SJCRH30 (cell line): ENCODE measurements at regions not wholly inside any gene's neighbourhood (a gene's known extent, or its start where the extent isn't known, plus 50 kb on each side); places are given as distances from the start of the nearest gene placed in this dataset.

ENCODE experiments used
- DNase-seq, 2 experiments: peaks; one replicate each; pipeline ENCODE4 v3.0.0-alpha.2; 2015 to 2020
- H3K27ac ChIP-seq: fragments of 250-450 bp; sonication (Bioruptor Pico); 2 replicates; pipeline ENCODE4 v1.5.1; 2020; ENCODE audit warnings: mild to moderate bottlenecking, moderate library complexity
- H3K27me3 ChIP-seq: fragments of 250-450 bp; sonication (Bioruptor Pico); 2 replicates; pipeline ENCODE4 v1.5.1; 2020; ENCODE audit warnings: mild to moderate bottlenecking, moderate library complexity
- H3K36me3 ChIP-seq: fragments of 250-450 bp; sonication (Bioruptor Pico); 2 replicates; pipeline ENCODE4 v1.5.1; 2020; ENCODE audit warnings: mild to moderate bottlenecking, moderate library complexity
- H3K4me1 ChIP-seq: fragments of 250-450 bp; sonication (Bioruptor Pico); 2 replicates; pipeline ENCODE4 v1.5.1; 2020; ENCODE audit warnings: mild to moderate bottlenecking, moderate library complexity
- H3K4me3 ChIP-seq: fragments of 250-450 bp; sonication (Bioruptor Pico); 2 replicates; pipeline ENCODE4 v1.5.1; 2020; ENCODE audit warnings: mild to moderate bottlenecking, moderate library complexity
- H3K9me3 ChIP-seq: fragments of 250-450 bp; sonication (Bioruptor Pico); replicated peaks from 2 replicates; pipeline ENCODE4 v1.5.1; 2020; ENCODE audit warnings: mild to moderate bottlenecking, moderate library complexity

DNA sequence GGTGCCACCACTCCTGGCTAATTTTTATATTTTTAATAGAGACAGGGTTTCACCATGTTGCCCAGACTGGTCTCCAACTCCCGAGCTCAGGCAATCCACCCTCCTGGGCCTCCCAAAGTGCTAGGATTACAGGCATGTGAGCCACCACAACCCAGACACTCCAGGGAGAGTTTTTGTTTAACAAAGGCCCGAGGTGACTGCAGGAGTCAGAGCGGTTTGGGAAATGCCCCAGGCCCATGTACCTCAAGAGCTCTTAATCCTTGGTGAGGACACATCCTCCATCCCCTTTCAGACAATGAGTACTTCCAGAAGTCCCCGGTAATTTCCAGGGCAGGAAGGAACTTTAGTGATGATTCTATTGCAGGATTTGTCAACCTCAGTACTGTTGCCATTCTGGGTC lies 176.0 kb downstream of the ESRRB start:
- no peak for DNase-seq
- H3K4me1 ChIP-seq: no peaks in the 10 kb centered on the region
- H3K27me3 ChIP-seq: 0 out of 2 replicates have a peak, but pooled peaks cover 4% of the 10 kb centered on the region
- no peak overlapping the region for H3K27ac ChIP-seq
- H3K9me3 ChIP-seq: no peaks in the 10 kb centered on the region
- H3K4me3 ChIP-seq: no peak overlapping the region
- H3K36me3 ChIP-seq: no peaks in the 10 kb centered on the region

DNA sequence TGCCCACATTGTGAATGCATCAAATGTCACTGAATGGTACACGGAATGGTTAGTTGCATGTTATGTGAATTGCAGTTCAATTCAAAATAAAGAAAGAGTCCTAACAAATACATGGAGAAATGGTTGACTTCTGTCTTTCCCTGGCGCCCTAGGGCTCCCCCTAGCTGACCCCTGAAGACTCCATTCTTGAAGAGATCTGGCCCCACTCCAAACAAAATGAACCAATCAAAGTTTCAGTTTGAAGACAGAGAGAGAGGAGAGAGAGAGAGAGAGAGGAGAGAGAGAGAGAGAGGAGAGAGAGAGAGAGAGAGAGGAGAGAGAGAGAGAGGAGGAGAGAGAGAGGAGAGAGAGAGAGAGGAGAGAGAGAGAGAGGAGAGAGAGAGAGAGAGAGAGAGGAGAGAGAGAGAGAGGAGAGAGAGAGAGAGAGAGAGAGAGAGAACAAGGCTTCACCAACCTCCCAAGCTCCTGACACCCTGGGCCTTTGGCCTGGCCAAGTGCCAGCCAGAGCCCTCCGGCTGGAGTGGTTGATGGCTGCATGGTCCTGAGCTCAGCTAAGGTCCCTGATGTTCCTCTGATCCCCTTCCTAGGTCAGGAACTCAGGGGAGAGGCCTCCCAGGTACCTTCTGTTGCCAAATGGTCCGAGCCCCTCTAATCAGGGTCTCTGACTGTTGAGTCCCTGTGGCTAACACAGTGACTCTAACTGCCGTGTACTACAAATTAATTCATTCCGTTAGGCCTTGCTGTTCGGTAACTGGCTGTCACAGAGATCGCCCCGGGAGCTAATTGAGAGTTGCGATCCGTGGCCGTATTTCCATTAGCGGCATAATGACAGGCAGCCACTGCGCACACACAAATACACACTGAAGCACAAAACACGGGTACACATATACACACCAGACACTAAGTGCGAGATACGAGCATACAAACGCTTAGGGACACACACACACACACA lies 188.8 kb downstream of the ESRRB start:
- Histone ChIP-seq H3K36me3 (no peaks in the 10 kb centered on the region), H3K4me3 (no peak overlapping the region), H3K27ac (no peak overlapping the region), H3K27me3 (no peaks in the 10 kb centered on the region), H3K4me1 (no peaks in the 10 kb centered on the region), H3K9me3 (no peaks in the 10 kb centered on the region)
- no peak for DNase-seq

DNA sequence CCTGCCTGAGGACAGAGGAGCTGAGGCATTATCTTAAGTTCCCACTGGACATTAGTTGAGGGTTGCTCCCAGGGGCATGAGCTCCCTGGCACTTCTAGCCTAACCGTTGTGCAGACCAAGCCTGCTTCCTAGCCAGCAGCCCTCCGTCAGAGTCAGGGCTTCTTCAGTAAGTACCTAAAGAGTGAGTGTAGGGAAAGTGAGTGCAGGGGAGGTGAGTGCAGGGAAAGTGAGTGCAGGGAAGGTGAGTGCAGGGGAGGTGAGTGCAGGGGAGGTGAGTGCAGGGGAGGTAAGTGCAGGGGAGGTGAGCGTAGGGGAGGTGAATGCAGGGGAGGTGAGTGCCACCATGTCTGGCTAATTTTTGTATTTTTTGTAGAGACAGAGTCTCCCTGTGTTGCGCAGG lies 190.5 kb downstream of the ESRRB start:
- no peaks in the 10 kb centered on the region for H3K4me1 ChIP-seq
- DNase-seq: no peak
- H3K9me3 ChIP-seq: no peaks in the 10 kb centered on the region
- H3K27ac ChIP-seq: no peak overlapping the region
- H3K27me3 ChIP-seq: no peaks in the 10 kb centered on the region
- no peaks in the 10 kb centered on the region for H3K36me3 ChIP-seq
- no peak overlapping the region for H3K4me3 ChIP-seq

DNA sequence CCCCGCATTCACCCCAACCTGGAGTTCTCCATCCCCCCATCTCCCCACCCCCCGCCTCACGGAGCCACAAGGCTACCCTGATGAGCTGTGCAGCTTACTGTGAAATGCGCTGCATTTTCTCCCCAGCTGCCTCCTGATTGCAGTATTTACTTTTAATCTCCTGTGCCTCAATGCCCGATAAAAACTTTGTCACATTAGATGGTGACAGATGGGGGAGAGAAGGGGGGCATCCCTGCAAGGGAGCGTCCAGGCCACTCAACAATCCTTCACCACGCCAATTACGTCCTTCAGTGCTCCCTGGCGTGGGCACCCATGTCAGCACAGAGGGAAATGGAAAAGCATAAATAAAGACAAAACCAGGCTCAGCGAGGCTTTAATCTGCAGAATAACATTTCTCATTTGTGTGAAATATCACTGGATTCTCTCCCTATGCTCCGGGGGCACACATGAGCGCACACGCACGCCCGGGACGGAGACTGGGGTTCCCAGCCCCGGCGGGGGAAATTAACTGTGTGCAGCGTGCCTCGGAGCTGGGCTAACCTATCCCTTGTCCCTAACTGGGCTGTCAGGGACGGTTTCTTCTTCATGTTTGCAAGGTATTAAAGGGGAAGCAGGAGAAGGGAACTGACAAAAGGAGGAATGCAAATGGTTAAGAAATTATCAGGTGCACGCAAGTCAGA lies 186.7 kb upstream of the VASH1 start:
- H3K4me1 ChIP-seq: no peaks in the 10 kb centered on the region
- H3K27ac ChIP-seq: no peak overlapping the region
- no peak for DNase-seq
- H3K27me3 ChIP-seq: no peaks in the 10 kb centered on the region
- H3K36me3 ChIP-seq: no peaks in the 10 kb centered on the region
- H3K4me3 ChIP-seq: no peak overlapping the region
- no peaks in the 10 kb centered on the region for H3K9me3 ChIP-seq

DNA sequence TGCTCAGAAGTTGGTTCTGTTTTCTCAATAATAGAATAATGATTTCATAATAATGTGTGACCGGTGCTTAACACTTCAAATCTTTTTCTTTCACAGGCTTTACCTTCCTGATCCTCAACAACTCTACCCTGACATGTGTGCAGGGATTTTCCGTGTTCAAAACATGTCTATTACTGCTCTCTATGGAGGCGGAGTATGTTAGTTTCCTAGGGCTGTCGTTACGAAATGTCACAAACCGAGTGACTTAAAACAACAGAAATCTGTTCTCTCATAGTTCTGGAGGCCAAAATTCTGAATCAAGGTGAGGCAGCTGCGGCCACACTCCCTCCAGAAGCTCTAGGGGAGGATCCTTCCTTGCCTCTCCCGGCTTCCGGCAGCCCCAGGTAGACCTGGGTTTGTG lies 186.2 kb upstream of the VASH1 start:
- H3K27me3 ChIP-seq: no peaks in the 10 kb centered on the region
- no peak overlapping the region for H3K4me3 ChIP-seq
- H3K4me1 ChIP-seq: no peaks in the 10 kb centered on the region
- no peak overlapping the region for H3K27ac ChIP-seq
- H3K36me3 ChIP-seq: no peaks in the 10 kb centered on the region
- DNase-seq: no peak
- H3K9me3 ChIP-seq: no peaks in the 10 kb centered on the region

DNA sequence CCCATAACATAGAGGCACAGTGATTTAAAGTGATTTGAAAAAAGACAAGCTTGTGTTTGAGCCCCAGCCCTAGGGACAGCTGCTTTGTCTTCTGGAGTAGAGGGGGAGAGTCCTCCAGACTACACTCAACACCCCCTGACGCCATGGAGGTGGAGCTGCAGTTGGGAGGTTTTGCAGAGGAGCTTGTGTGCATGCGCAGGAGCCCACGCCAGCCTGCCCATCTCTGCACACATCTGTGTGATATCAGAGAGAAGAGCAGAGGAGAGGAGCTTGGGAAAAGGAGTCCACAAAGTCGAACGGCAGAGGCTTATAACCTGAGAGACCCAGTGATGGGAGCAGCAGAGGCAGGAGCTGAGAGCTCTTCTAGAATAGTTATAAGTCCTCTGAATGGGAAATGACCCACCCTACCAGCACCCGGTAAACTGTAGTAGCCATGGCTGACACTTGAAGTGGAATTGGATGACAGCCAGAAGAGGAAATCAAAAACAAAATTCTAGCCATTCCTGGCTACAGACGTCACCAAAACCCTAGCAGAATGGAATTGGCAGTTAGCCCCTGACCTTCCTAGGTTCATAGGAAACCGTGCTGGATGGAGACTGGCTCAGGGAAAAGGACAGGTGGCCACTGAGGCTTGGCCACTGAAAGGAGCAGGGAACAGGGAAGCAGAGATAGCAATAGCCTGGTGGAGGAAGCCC lies 185.1 kb upstream of the VASH1 start:
- DNase-seq: peak in 1 of 2 experiments; percentile 11

DNA sequence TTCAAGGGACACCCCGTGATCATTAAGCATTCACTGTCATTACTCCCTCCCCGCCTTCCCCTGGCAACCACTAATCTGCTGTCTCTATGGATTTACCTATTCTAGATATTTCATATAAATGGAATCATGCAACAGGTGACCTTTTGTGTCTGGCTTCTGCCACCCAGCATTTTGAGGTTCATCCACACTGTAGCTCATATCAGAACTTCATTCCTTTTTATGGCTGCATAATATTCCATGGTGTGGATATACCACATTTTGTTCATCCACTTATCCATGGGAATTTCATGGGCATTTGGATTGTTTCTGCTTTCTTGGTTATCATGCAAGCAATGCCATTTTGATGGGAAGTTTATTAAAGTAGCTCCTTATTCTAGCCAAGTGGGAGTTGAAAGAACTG lies 184.2 kb upstream of the VASH1 start:
- H3K36me3 ChIP-seq: no peaks in the 10 kb centered on the region
- no peak overlapping the region for H3K4me3 ChIP-seq
- H3K27ac ChIP-seq: no peak overlapping the region
- no peaks in the 10 kb centered on the region for H3K9me3 ChIP-seq
- no peaks in the 10 kb centered on the region for H3K27me3 ChIP-seq
- no peak for DNase-seq
- no peaks in the 10 kb centered on the region for H3K4me1 ChIP-seq

More for the DNA sequence above, 185.1 kb upstream of the VASH1 start:
- Histone ChIP-seq H3K9me3 (no peaks in the 10 kb centered on the region), H3K36me3 (no peaks in the 10 kb centered on the region), H3K4me1 (no peaks in the 10 kb centered on the region), H3K27me3 (no peaks in the 10 kb centered on the region), H3K27ac (no peak overlapping the region), H3K4me3 (no peak overlapping the region)

DNA sequence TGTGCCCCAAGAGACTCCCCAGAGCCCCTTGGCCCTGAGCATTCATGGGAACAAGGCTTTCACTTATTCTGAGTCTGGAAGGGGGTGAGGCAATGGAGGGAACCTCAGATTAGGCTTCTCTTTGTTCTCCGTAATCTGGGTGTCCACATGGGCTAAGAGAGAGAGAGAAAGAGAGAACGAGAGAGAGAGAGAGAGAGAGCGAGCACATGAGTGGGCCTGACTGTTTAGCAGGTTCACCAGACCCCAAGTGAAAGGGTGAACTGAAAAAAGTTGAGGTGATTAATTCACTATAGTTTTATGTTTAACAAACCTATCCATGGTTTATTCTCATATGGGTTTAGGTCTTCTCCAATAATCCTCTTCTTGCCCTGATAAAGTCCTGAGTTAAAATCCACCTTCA lies 183.4 kb upstream of the VASH1 start:
- Histone ChIP-seq H3K9me3 (no peaks in the 10 kb centered on the region), H3K27me3 (no peaks in the 10 kb centered on the region), H3K36me3 (no peaks in the 10 kb centered on the region), H3K27ac (no peak overlapping the region), H3K4me3 (no peak overlapping the region), H3K4me1 (no peaks in the 10 kb centered on the region)
- no peak for DNase-seq

DNA sequence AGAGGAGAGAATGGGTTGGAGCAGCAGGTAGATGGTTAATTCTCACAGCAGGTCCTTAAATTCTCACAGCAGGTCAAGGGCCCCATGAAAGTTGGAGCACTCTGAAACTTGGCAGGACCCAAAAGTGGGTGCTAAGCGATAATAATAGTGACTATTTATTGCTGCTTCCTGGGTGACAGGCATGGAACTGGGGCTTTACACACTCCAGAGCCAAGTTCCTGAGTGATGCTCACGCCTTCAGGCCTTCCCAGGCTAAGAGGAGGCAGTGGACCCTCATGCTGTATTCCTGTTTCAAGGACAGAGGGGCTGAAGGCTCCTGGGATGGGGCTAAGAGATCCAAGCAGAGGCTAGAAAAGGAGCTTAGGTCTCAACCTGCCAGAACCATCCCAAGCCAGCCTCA lies 180.9 kb upstream of the VASH1 start:
- no peak for DNase-seq
- H3K27ac ChIP-seq: no peak overlapping the region
- H3K4me1 ChIP-seq: no peaks in the 10 kb centered on the region; the same call in 1 of the 2 replicates
- no peaks in the 10 kb centered on the region for H3K9me3 ChIP-seq
- no peak overlapping the region for H3K4me3 ChIP-seq
- H3K27me3 ChIP-seq: no peaks in the 10 kb centered on the region
- no peaks in the 10 kb centered on the region for H3K36me3 ChIP-seq

DNA sequence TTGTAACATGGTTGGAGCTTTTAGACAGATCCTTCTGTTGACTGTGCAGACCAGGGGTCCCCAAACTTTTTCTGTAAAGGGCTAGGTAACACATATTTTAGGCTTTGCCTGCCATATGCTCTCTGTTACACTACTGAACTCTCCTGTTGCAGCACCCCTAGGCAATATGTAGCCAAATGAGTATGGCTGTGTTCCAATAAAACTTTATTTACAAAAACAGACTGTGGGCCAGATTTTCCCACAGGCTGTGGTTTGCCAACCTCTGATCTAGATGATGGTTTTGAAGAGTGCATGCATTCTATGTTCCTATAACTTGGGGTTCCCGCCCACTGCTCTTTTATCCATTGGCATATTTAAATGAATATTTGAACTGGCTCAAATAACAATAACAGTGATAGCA lies 180.3 kb upstream of the VASH1 start:
- H3K9me3 ChIP-seq: no peaks in the 10 kb centered on the region
- H3K4me1 ChIP-seq: no peaks in the 10 kb centered on the region; the same call in 1 of the 2 replicates
- no peak overlapping the region for H3K27ac ChIP-seq
- no peak for DNase-seq
- H3K36me3 ChIP-seq: no peaks in the 10 kb centered on the region
- H3K27me3 ChIP-seq: no peaks in the 10 kb centered on the region
- H3K4me3 ChIP-seq: no peak overlapping the region

DNA sequence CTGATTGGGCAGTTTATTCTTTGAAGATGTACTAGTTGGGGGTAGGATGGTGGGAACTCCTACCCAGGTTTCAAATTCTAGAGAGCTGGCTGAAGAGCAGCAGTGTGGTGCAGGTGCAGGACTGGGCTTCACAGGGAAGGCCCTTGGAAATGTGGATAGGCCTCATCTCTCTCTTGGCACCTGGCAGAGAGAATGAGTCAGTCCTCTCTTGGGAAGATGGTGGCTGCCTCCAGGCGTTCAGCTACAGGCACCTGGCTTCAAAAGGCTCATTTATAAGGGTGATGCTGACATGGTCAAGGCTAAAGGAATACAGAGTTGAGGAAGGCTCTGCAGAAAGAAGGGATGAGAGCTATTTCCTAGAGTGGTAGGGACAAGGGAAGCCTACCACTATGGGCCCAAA lies 179.7 kb upstream of the VASH1 start:
- Histone ChIP-seq H3K27me3 (no peaks in the 10 kb centered on the region), H3K36me3 (no peaks in the 10 kb centered on the region), H3K4me3 (no peak overlapping the region), H3K4me1 (no peaks in the 10 kb centered on the region; the same call in 1 of the 2 replicates), H3K27ac (no peak overlapping the region), H3K9me3 (no peaks in the 10 kb centered on the region)
- no peak for DNase-seq

DNA sequence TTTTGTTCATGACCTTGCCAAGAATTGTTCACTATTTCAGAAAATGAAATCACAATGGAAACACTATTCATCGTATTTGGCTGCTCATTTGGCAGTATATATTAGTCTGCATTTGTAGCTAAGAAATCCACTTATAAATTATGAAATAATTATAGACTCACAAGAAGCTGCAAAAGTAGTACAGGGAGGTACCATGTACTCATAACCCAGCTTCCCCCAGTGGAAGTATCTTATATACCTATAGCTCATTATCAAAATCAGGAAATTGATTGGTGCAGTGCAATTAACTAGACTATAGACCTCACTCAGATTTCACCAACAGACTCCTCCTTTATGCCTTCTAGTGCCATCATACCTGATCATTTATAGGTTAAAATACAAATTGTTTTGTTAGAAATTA lies 178.8 kb upstream of the VASH1 start:
- Histone ChIP-seq H3K9me3 (no peaks in the 10 kb centered on the region), H3K4me3 (no peak overlapping the region), H3K4me1 (no peaks in the 10 kb centered on the region; the same call in 1 of the 2 replicates), H3K27me3 (no peaks in the 10 kb centered on the region), H3K27ac (no peak overlapping the region), H3K36me3 (no peaks in the 10 kb centered on the region)
- DNase-seq: no peak

DNA sequence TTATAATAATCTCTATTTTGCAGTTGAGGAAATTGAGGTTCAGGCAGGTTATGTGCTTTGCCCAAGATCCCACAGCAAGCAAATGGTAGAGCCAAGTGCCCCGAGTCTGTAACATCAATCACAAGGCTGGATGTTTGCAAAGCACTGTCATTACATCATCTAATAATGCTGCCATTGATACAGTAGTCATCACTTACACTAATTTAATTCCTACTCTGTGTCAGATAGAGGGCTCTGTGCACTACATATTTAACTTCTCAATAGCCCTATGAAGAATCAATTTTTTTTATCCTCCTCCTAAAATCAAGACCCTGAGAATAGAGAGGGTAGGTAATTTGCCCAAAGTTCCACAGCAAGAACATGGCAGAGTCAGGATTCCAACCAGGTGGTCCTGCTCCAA lies 178.1 kb upstream of the VASH1 start:
- no peaks in the 10 kb centered on the region for H3K36me3 ChIP-seq
- no peak overlapping the region for H3K4me3 ChIP-seq
- DNase-seq: no peak

DNA sequence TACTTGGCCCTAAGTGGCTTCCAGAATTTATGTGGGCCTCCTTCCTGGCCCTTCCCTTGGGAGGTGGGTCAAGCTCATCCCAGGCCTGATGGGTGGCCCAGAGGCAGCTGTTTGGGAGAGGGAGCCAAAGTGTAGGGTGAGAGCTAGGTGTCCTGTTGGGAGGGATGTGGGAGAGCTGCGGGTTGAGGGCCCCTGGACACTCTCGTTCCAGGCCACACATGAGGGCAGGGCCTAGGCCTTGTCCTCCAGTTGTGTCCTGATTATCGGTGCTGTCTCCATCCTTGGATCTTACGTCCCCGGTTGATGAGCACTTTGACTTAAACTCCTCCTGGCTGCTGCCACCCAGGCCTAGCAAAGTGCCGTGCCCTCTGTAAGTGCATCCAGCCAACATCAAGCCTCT lies 177.5 kb upstream of the VASH1 start:
- Histone ChIP-seq H3K4me1 (no peaks in the 10 kb centered on the region; the same call in 1 of the 2 replicates), H3K27me3 (no peaks in the 10 kb centered on the region), H3K27ac (no peak overlapping the region), H3K4me3 (no peak overlapping the region), H3K9me3 (no peaks in the 10 kb centered on the region), H3K36me3 (no peaks in the 10 kb centered on the region)
- no peak for DNase-seq

More for the DNA sequence above, 178.1 kb upstream of the VASH1 start:
- no peak overlapping the region for H3K27ac ChIP-seq
- H3K4me1 ChIP-seq: no peaks in the 10 kb centered on the region; the same call in 1 of the 2 replicates
- H3K27me3 ChIP-seq: no peaks in the 10 kb centered on the region
- H3K9me3 ChIP-seq: no peaks in the 10 kb centered on the region

DNA sequence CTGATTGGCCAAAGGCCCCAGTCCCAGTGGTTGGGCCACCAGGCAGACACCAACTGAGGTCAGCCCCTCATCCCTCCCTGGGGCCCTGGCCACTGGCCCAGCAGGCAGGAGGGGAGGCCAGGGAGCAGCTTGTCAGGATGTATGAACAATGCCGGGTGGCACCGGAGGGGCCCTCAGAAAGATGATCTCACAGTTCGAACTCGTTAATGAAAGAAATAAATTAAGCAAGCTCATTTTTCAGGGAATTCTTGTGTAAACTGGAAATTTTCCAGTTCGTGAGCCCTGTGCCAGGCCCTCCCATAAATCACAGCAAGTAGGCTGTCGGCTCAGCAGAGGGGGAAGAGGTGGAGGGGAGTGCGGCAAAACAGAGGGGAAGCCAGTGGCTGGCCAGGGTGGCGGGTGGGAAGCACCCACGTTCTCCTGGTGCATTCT lies 177.0 kb upstream of the VASH1 start:
- Histone ChIP-seq H3K36me3 (no peaks in the 10 kb centered on the region), H3K4me1 (no peaks in the 10 kb centered on the region; the same call in 1 of the 2 replicates)
- DNase-seq: peak; percentile 38 to 42

More for the DNA sequence above, 177.0 kb upstream of the VASH1 start:
- Histone ChIP-seq H3K4me3 (no peak overlapping the region), H3K27me3 (no peaks in the 10 kb centered on the region), H3K27ac (no peak overlapping the region), H3K9me3 (no peaks in the 10 kb centered on the region)
